GM10266 (cell line): ENCODE measurements at regions not wholly inside any gene's neighbourhood (a gene's known extent, or its start where the extent isn't known, plus 50 kb on each side); places are given as distances from the start of the nearest gene placed in this dataset.
"Not testable (repeated sequence)": the region's sequence is repeated elsewhere in the genome, so short reads cannot be mapped to it uniquely, and the experiment has no call there.

ENCODE experiments used
- DNase-seq: peaks from one replicate; pipeline ENCODE4 v3.0.0; 2012; ENCODE audit errors: extremely low spot score
- TF ChIP-seq, protein P1 (sequence below): IDR thresholded peaks from 2 replicates; pipeline ENCODE4 v1.5.1; 2012; ENCODE audit warnings: mild to moderate bottlenecking, low read depth; ENCODE audit not compliant: control insufficient read depth, insufficient read depth; ENCODE audit errors: missing control alignments

DNA sequence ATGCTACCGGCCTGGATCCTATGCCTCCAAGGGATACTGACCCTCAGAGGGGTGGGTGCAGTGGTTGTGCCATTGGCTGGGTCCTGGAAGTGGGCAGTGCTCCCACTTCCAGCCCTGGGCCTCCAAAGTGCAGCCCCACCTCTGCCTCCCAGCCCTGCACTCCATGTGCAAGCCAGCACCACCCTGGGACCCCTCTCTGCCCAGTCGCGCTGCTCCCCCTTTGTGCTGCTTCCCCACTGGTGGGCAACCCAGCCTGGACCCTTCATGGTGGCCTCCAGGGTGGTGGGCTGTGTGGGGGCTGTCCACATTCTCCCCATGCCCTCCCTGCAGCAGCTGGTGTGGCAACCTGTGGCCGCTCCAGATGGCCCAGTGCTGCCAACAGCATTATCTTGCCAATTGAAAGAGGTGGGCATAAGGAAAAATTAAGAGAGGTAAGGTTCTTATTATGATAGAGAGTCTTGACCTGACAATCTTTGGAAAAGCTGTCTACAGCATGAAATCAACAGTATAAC, 309.7 kb downstream of the GUCY2F start:
- DNase-seq, result no peak
- TF ChIP-seq, protein P1, sequence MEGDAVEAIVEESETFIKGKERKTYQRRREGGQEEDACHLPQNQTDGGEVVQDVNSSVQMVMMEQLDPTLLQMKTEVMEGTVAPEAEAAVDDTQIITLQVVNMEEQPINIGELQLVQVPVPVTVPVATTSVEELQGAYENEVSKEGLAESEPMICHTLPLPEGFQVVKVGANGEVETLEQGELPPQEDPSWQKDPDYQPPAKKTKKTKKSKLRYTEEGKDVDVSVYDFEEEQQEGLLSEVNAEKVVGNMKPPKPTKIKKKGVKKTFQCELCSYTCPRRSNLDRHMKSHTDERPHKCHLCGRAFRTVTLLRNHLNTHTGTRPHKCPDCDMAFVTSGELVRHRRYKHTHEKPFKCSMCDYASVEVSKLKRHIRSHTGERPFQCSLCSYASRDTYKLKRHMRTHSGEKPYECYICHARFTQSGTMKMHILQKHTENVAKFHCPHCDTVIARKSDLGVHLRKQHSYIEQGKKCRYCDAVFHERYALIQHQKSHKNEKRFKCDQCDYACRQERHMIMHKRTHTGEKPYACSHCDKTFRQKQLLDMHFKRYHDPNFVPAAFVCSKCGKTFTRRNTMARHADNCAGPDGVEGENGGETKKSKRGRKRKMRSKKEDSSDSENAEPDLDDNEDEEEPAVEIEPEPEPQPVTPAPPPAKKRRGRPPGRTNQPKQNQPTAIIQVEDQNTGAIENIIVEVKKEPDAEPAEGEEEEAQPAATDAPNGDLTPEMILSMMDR, result no peak

DNA sequence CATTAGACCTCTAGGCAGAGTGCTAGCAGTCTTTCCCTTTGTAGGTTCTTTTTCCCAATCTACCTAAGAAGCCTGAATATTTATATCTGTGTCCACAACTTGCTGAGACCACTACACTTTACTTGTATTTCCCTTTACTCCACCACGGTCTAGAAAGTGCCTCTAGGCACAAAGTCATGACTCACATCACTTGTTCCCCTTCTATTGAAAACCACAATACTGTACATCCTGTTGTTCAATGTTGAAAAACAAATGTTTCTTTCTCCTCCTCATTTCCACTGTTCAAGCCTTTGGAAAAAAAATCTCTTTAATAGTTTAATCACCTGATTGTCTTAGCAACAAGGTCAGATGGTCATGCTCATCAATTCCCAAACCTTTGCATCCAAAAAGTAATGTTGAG, 326.7 kb downstream of the GUCY2F start:
- DNase-seq, result no peak
- TF ChIP-seq, protein P1, result no peak

DNA sequence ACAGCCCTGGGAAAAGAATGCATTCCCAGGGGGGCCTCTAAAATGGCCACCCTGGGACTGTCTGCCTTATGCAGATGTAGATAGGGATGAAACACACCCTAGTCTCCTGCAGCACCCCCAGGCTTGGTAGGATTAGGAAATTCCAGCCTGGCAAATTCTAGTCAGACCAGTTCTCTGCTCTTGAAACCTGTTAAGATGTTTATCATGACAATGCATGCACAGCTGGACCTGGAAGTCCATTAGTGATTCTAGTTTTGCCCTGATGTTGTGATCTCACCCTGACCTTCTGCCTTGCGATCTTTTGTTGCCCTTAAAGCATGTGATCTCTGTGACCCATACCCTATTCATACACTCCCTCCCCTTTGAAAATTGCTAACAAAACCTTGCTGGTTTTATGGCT, 337.7 kb downstream of the GUCY2F start:
- not testable (repeated sequence) for DNase-seq

DNA sequence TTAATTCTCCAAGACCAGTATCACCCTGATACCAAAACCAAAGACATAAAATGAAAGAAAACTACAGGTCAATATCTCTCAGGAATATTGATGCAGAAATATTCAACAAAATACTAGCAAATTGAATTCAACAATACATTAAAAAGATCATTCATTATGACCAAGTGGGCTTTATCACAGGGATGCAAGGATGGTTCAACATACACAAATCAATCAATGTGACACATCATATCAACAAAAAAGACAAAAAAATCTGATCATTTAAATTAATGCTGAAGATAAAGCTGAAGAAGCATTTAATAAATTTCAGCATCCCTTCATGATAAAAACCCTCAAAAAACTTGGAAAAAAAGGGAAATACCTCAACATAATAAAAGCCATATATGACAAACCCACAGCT, 341.4 kb downstream of the GUCY2F start:
- no peak for DNase-seq
- TF ChIP-seq, protein P1, result no peak

DNA sequence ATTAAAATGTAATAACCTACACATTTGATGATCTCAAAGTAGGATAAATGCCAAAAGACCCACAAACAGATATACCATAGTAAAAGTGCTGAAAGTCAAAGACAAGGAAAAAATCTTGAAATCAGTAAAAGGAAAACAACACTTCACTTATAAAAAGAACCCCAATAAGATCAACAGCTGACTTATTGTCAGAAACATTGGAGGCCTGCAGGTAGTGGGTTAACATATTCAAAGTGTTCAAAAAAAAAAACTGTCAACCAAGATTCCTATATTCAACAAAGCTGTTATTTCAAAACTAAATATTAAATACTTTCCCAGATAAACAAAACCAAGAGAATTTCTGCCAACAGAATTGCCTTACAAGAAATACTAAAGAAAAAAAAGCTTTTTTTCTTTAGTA, 347.1 kb downstream of the GUCY2F start:
- TF ChIP-seq, protein P1, result no peak
- no peak for DNase-seq

DNA sequence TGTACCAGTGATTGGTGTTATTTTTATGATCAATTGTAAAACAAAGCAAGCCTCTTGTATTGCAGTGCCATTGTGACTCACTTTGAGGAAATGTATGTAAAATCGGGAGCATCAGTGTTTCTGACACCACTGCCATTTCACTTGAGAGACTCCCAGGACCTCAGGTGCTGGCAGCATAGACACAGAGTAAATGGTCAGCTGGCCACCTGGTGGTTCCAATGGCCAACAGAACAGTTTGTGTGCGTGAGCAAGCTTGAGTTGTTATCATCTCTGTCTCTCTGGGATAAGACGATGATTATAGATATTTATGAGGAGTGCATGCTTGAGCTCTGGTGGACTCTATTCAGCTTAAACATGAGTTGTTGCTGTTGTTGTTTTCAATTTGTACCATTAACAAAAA, 356.6 kb downstream of the GUCY2F start:
- DNase-seq, result no peak
- TF ChIP-seq, protein P1, result no peak

DNA sequence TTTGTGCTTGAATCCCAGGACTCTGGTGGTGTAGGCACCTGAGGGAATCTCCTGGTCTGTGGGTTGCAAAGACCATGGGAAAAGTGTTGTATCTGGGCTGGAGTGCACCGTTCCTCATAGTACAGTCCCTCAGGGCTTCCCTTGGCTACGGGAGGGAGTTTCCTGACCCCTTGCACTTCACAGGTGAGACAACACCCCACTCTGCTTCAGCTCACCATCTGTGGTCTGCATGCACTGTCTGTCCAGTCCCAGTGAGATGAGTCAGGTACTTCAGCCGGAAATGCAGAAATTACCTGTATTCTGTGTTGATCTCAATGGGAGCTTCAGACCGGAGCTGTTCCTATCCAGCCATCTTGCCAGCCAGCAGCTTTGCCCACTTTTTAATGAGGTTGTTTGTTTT, 353.0 kb upstream of the IRS4 start:
- no peak for DNase-seq

More for the DNA sequence above, 353.0 kb upstream of the IRS4 start:
- TF ChIP-seq, protein P1, result no peak
